ENCODE measurements at regions not wholly inside any gene's neighbourhood (a gene's known extent, or its start where the extent isn't known, plus 50 kb on each side); places are given as distances from the start of the nearest gene placed in this dataset.
A peak's percentile ranks its signal among the peaks of the same experiment; 100 is the strongest.

DNA sequence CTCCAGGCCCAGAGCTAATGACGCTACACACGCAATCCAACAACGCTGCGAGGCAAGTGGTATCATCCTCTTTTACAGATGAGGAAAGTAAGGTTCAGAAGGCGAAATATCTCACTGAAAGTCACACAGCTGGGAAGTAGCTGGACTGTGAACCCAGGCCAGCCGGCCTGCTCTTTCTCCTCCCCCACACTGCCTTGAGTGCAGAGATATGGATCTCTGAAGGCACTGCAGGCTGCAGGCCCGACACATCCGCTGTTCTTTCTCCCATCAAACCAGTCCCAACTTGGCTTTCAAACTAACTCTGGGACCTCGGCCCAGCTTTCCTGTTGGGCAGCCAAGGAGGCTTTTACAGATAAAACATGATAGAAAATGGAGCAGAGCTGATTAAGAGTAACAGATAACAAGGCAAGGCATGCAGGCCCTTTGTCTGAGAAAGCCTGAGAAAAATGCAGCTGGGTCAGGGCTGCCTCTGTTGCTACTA, 64.0 kb upstream of the PTPRJ start:
- H2BK20ac ChIP-seq (ENCODE audit: low read length): peak overlapping the region; percentile 18; the same call in 1 of the 2 replicates
- H3K36me3 ChIP-seq (ENCODE audit: control insufficient read depth in 2 of 4, insufficient read depth in 4 of 4, low read length in 3 of 4): no peaks in the 10 kb centered on the region
- H3K23ac ChIP-seq (ENCODE audit: insufficient read length): no peak overlapping the region
- 89% methylated on average over 9 of the region's 9 CpGs; no CpG with 5 or more reads in 1 of the 2 experiments for WGBS, 2 experiments (ENCODE audit: extremely low coverage in 1 of 2, insufficient coverage in 1 of 2, insufficient read length in 1 of 2, insufficient replicate concordance in 2 of 2, low coverage in 1 of 2, low lambda C conversion rate in 2 of 2, missing lambda C conversion rate in 1 of 2)
- H2BK12ac ChIP-seq (ENCODE audit: low read depth, low read length): no peak overlapping the region
- FAIRE-seq: no peak
- H3K4ac ChIP-seq (replicated peaks; ENCODE audit: insufficient read length, low read depth, low read length): no peak overlapping the region
- H3K56ac ChIP-seq (replicated peaks; ENCODE audit: insufficient read length, low read depth, low read length): no peak overlapping the region
- H4K8ac ChIP-seq (ENCODE audit: extremely low read depth, insufficient read depth, low read length): 0 out of 2 replicates have a peak overlapping the region, but pooled peaks have one; percentile 62
- TF ChIP-seq CHD1 (IDR thresholded peaks at IDR 0.05; ENCODE audit: low read depth, low read length) (no peak), EGR1 (IDR thresholded peaks at IDR 0.05; ENCODE audit: borderline replicate concordance, low read depth, low read length) (no peak), CREB1 (IDR thresholded peaks at IDR 0.05) (no peak), SUZ12 (IDR thresholded peaks at IDR 0.05; ENCODE audit: low read length) (no peak), CEBPB (IDR thresholded peaks at IDR 0.05; ENCODE audit: low read depth, low read length) (no peak), SIRT6 (IDR thresholded peaks at IDR 0.05; ENCODE audit: low read length) (no peak), SP2 (IDR thresholded peaks at IDR 0.05; ENCODE audit: low read length) (no peak), SRF (IDR thresholded peaks at IDR 0.05; ENCODE audit: low read depth, low read length) (no peak), MAX (IDR thresholded peaks at IDR 0.05) (no peak), TCF12 (IDR thresholded peaks at IDR 0.05; ENCODE audit: low read depth, low read length) (no peak), NANOG (IDR thresholded peaks at IDR 0.05; ENCODE audit: insufficient read depth, low read depth, low read length, poor library complexity, severe bottlenecking) (no peak), ASH2L (IDR thresholded peaks at IDR 0.05; ENCODE audit: low read length) (no peak), TBP (IDR thresholded peaks at IDR 0.05; ENCODE audit: low read depth, low read length) (no peak), KDM1A (IDR thresholded peaks at IDR 0.05; ENCODE audit: borderline replicate concordance, low read length) (no peak)
- H3K4me3 ChIP-seq (ENCODE audit: extremely low read depth in 1 of 4, insufficient read depth in 2 of 4, low read depth in 3 of 4, low read length in 4 of 4): no peak overlapping the region
- CTCF ChIA-PET (ENCODE audit: partially characterized antibody): interaction anchor here (1.3 kb wide), 1 partner anchor 18 kb away, joined by 3 read pairs; no protein-coding TSS in a partner anchor
- H2BK5ac ChIP-seq (ENCODE audit: low read depth, low read length): no peak overlapping the region
- H3K18ac ChIP-seq (ENCODE audit: extremely low read depth, low read length): no peak overlapping the region
- H2AFZ ChIP-seq (ENCODE audit: low read length): 0 out of 2 replicates have a peak overlapping the region, but pooled peaks have one; percentile 78
- no peak overlapping the region for H2BK15ac ChIP-seq (ENCODE audit: low read length)
- POLR2A ChIA-PET (ENCODE audit: partially characterized antibody): no interaction called here
- no peak for DNase-seq (ENCODE audit: low read depth in 1 of 2, low spot score in 2 of 2)
- H3K79me1 ChIP-seq (ENCODE audit: low read depth, low read length): no peaks in the 10 kb centered on the region
- no peak overlapping the region for H3K14ac ChIP-seq (ENCODE audit: insufficient read length)
- H2BK120ac ChIP-seq (replicated peaks; ENCODE audit: low read depth, low read length): no peak overlapping the region
- H4K5ac ChIP-seq (ENCODE audit: insufficient read length, low read depth, low read length): no peak overlapping the region
- no peaks in the 10 kb centered on the region; the same call in 1 of the 2 replicates for H3K23me2 ChIP-seq (ENCODE audit: low read depth, low read length)
- H2AK5ac ChIP-seq (ENCODE audit: low read depth, low read length): no peak overlapping the region
- H3K79me2 ChIP-seq (ENCODE audit: control insufficient read depth in 1 of 2, insufficient read depth in 2 of 2, low read length in 2 of 2): no peaks in the 10 kb centered on the region
- peaks cover 0 to 4% (median 2%) of the 10 kb centered on the region in 4 experiments; a peak in 2 of 7 replicates for H3K4me1 ChIP-seq (replicated peaks in 1 of 4; ENCODE audit: control insufficient read depth in 3 of 4, insufficient read depth in 4 of 4, low read length in 3 of 4)
- H3K27ac ChIP-seq (ENCODE audit: low read depth, low read length): no peak overlapping the region
- no peaks in the 10 kb centered on the region for H3K9me3 ChIP-seq (ENCODE audit: insufficient read depth in 2 of 2, low read depth in 1 of 2, low read length in 1 of 2)
- H3K27me3 ChIP-seq (replicated peaks in 1 of 4; ENCODE audit: control insufficient read depth in 3 of 4, extremely low read depth in 1 of 4, insufficient read depth in 3 of 4, low read length in 3 of 4): no peaks in the 10 kb centered on the region
- no peak overlapping the region for H3K4me2 ChIP-seq (ENCODE audit: insufficient read depth in 1 of 2, low read depth in 2 of 2, low read length in 2 of 2)
- H4K20me1 ChIP-seq (replicated peaks in 1 of 2; ENCODE audit: control insufficient read depth in 1 of 2, insufficient read depth in 2 of 2, low read length in 2 of 2): no peaks in the 10 kb centered on the region
- no peak overlapping the region for H4K91ac ChIP-seq (replicated peaks; ENCODE audit: insufficient read length, low read length)
- H3K9ac ChIP-seq (replicated peaks in 1 of 4; ENCODE audit: extremely low read depth in 1 of 4, low read depth in 3 of 4, low read length in 3 of 4): no peak overlapping the region

All from H1 (cell line).